ENCODE measurements at regions not wholly inside any gene's neighbourhood (a gene's known extent, or its start where the extent isn't known, plus 50 kb on each side); places are given as distances from the start of the nearest gene placed in this dataset.

- H4K8ac ChIP-seq (ENCODE audit: low read depth, low read length) = no peak overlapping the region
- H2BK5ac ChIP-seq (ENCODE audit: low read depth, low read length, poor library complexity) = no peak overlapping the region
- H2BK12ac ChIP-seq (ENCODE audit: low read length) = no peak overlapping the region
- no peak overlapping the region for H3K23ac ChIP-seq (ENCODE audit: low read length)
- WGBS (ENCODE audit: extremely low coverage, insufficient coverage, insufficient read length) = no CpG with 5 or more reads among the region's 2 CpGs
- no peak overlapping the region for H3K27ac ChIP-seq (ENCODE audit: low read depth, low read length)
- H3K4me1 ChIP-seq (ENCODE audit: control insufficient read depth in 1 of 2, insufficient read depth in 2 of 2, low read length in 2 of 2) = no peaks in the 10 kb centered on the region
- H3K4ac ChIP-seq (ENCODE audit: low read depth, low read length) = no peak overlapping the region
- H3K4me2 ChIP-seq (ENCODE audit: low read length) = no peak overlapping the region
- H2AFZ ChIP-seq (ENCODE audit: insufficient read depth, low read length, poor library complexity) = no peak overlapping the region
- H3K9ac ChIP-seq (ENCODE audit: low read length) = no peak overlapping the region
- DNase-seq = peak; percentile 59 to 84
- no peaks in the 10 kb centered on the region for H3K79me2 ChIP-seq (ENCODE audit: control insufficient read depth, insufficient read depth, low read length, poor library complexity)
- no peak overlapping the region for H4K91ac ChIP-seq (ENCODE audit: low read depth, low read length)
- H2AK5ac ChIP-seq (ENCODE audit: low read length) = no peak overlapping the region
- no peak overlapping the region for H3K18ac ChIP-seq (ENCODE audit: low read length)
- H3K9me3 ChIP-seq (ENCODE audit: insufficient read depth, low read depth, low read length) = no peaks in the 10 kb centered on the region
- no peak overlapping the region for H2BK120ac ChIP-seq (ENCODE audit: insufficient read depth, low read length, poor library complexity)
- no peaks in the 10 kb centered on the region for H3K36me3 ChIP-seq (ENCODE audit: control insufficient read depth in 1 of 2, insufficient read depth in 2 of 2, low read length in 2 of 2)
- H4K12ac ChIP-seq (ENCODE audit: low read depth, low read length) = no peak overlapping the region
- H3K27me3 ChIP-seq (ENCODE audit: insufficient read depth, low read length) = no peaks in the 10 kb centered on the region
- no peaks in the 10 kb centered on the region for H3K79me1 ChIP-seq (ENCODE audit: low read length)
- H3K14ac ChIP-seq (ENCODE audit: low read length) = no peak overlapping the region
- no peak overlapping the region for H3K4me3 ChIP-seq (ENCODE audit: low read depth, low read length)
Measured at GRCh38 chr1:65514041-65514440, 93.6 kb downstream of the LEPR start.

- no peak overlapping the region for H3K4me3 ChIP-seq (ENCODE audit: low read depth, low read length)
- no peak overlapping the region for H3K27ac ChIP-seq (ENCODE audit: low read depth, low read length)
- H3K4me2 ChIP-seq (ENCODE audit: low read length) = peak overlapping the region; percentile 98
- no peak overlapping the region for H3K14ac ChIP-seq (ENCODE audit: low read length)
- no peak overlapping the region for H3K23ac ChIP-seq (ENCODE audit: low read length)
- H3K9ac ChIP-seq (ENCODE audit: low read length) = no peak overlapping the region
- H3K9me3 ChIP-seq (ENCODE audit: insufficient read depth, low read depth, low read length) = no peaks in the 10 kb centered on the region
- no peak overlapping the region for H3K4ac ChIP-seq (ENCODE audit: low read depth, low read length)
- peaks cover 3 to 7% of the 10 kb centered on the region in 2 experiments for H3K4me1 ChIP-seq (ENCODE audit: control insufficient read depth in 1 of 2, insufficient read depth in 2 of 2, low read length in 2 of 2)
- H3K79me2 ChIP-seq (ENCODE audit: control insufficient read depth, insufficient read depth, low read length, poor library complexity) = no peaks in the 10 kb centered on the region
- H2BK5ac ChIP-seq (ENCODE audit: low read depth, low read length, poor library complexity) = no peak overlapping the region
- H2BK12ac ChIP-seq (ENCODE audit: low read length) = no peak overlapping the region
- no peak overlapping the region for H2AK5ac ChIP-seq (ENCODE audit: low read length)
- H3K36me3 ChIP-seq (ENCODE audit: control insufficient read depth in 1 of 2, insufficient read depth in 2 of 2, low read length in 2 of 2) = no peaks in the 10 kb centered on the region
- no peak overlapping the region for H4K12ac ChIP-seq (ENCODE audit: low read depth, low read length)
- WGBS (ENCODE audit: extremely low coverage, insufficient coverage, insufficient read length) = no CpG with 5 or more reads among the region's 5 CpGs
- peak; percentile 25 to 70 for DNase-seq
- H2BK120ac ChIP-seq (ENCODE audit: insufficient read depth, low read length, poor library complexity) = no peak overlapping the region
- peaks cover 20% of the 10 kb centered on the region for H3K27me3 ChIP-seq (ENCODE audit: insufficient read depth, low read length)
- no peak overlapping the region for H3K18ac ChIP-seq (ENCODE audit: low read length)
- no peak overlapping the region for H2AFZ ChIP-seq (ENCODE audit: insufficient read depth, low read length, poor library complexity)
- H4K8ac ChIP-seq (ENCODE audit: low read depth, low read length) = no peak overlapping the region
- no peaks in the 10 kb centered on the region for H3K79me1 ChIP-seq (ENCODE audit: low read length)
- no peak overlapping the region for H4K91ac ChIP-seq (ENCODE audit: low read depth, low read length)
Measured at GRCh38 chr1:65524931-65525265, 104.4 kb downstream of the LEPR start.

GRCh38 chr1:65525266-65526048 is 105.0 kb downstream of the LEPR start:
- no CpG with 5 or more reads among the region's 87 CpGs for WGBS (ENCODE audit: extremely low coverage, insufficient coverage, insufficient read length)
- H2BK5ac ChIP-seq (ENCODE audit: low read depth, low read length, poor library complexity) = no peak overlapping the region
- H3K14ac ChIP-seq (ENCODE audit: low read length) = no peak overlapping the region
- peaks cover 20% of the 10 kb centered on the region for H3K27me3 ChIP-seq (ENCODE audit: insufficient read depth, low read length)
- no peak overlapping the region for H4K91ac ChIP-seq (ENCODE audit: low read depth, low read length)
- peak overlapping the region; percentile 56 for H3K4me3 ChIP-seq (ENCODE audit: low read depth, low read length)
- DNase-seq = no peak
- no peaks in the 10 kb centered on the region for H3K79me2 ChIP-seq (ENCODE audit: control insufficient read depth, insufficient read depth, low read length, poor library complexity)
- H2AFZ ChIP-seq (ENCODE audit: insufficient read depth, low read length, poor library complexity) = no peak overlapping the region
- H3K4me2 ChIP-seq (ENCODE audit: low read length) = peak overlapping the region; percentile 98
- no peak overlapping the region for H3K23ac ChIP-seq (ENCODE audit: low read length)
- H4K12ac ChIP-seq (ENCODE audit: low read depth, low read length) = no peak overlapping the region
- H3K4ac ChIP-seq (ENCODE audit: low read depth, low read length) = no peak overlapping the region
- no peak overlapping the region for H2BK12ac ChIP-seq (ENCODE audit: low read length)
- no peak overlapping the region for H3K27ac ChIP-seq (ENCODE audit: low read depth, low read length)
- H3K9ac ChIP-seq (ENCODE audit: low read length) = no peak overlapping the region
- H4K8ac ChIP-seq (ENCODE audit: low read depth, low read length) = no peak overlapping the region
- H3K18ac ChIP-seq (ENCODE audit: low read length) = no peak overlapping the region
- peaks cover 3 to 7% of the 10 kb centered on the region in 2 experiments for H3K4me1 ChIP-seq (ENCODE audit: control insufficient read depth in 1 of 2, insufficient read depth in 2 of 2, low read length in 2 of 2)
- H3K79me1 ChIP-seq (ENCODE audit: low read length) = no peaks in the 10 kb centered on the region
- H2AK5ac ChIP-seq (ENCODE audit: low read length) = no peak overlapping the region
- no peak overlapping the region for H2BK120ac ChIP-seq (ENCODE audit: insufficient read depth, low read length, poor library complexity)
- H3K36me3 ChIP-seq (ENCODE audit: control insufficient read depth in 1 of 2, insufficient read depth in 2 of 2, low read length in 2 of 2) = no peaks in the 10 kb centered on the region
- no peaks in the 10 kb centered on the region for H3K9me3 ChIP-seq (ENCODE audit: insufficient read depth, low read depth, low read length)

- H3K4me2 ChIP-seq (ENCODE audit: low read length) = peak overlapping the region; percentile 98
- H3K4me3 ChIP-seq (ENCODE audit: low read depth, low read length) = peak overlapping the region; percentile 56
- H2AK5ac ChIP-seq (ENCODE audit: low read length) = no peak overlapping the region
- no peak overlapping the region for H2AFZ ChIP-seq (ENCODE audit: insufficient read depth, low read length, poor library complexity)
- H3K27me3 ChIP-seq (ENCODE audit: insufficient read depth, low read length) = peaks cover 20% of the 10 kb centered on the region
- no peak overlapping the region for H3K9ac ChIP-seq (ENCODE audit: low read length)
- H3K79me1 ChIP-seq (ENCODE audit: low read length) = no peaks in the 10 kb centered on the region
- no CpG with 5 or more reads among the region's 10 CpGs for WGBS (ENCODE audit: extremely low coverage, insufficient coverage, insufficient read length)
- no peak overlapping the region for H3K23ac ChIP-seq (ENCODE audit: low read length)
- H2BK5ac ChIP-seq (ENCODE audit: low read depth, low read length, poor library complexity) = no peak overlapping the region
- H3K4ac ChIP-seq (ENCODE audit: low read depth, low read length) = no peak overlapping the region
- H2BK120ac ChIP-seq (ENCODE audit: insufficient read depth, low read length, poor library complexity) = no peak overlapping the region
- no peak overlapping the region for H4K91ac ChIP-seq (ENCODE audit: low read depth, low read length)
- H2BK12ac ChIP-seq (ENCODE audit: low read length) = no peak overlapping the region
- H4K12ac ChIP-seq (ENCODE audit: low read depth, low read length) = no peak overlapping the region
- H3K18ac ChIP-seq (ENCODE audit: low read length) = no peak overlapping the region
- H3K27ac ChIP-seq (ENCODE audit: low read depth, low read length) = no peak overlapping the region
- H3K9me3 ChIP-seq (ENCODE audit: insufficient read depth, low read depth, low read length) = no peaks in the 10 kb centered on the region
- no peak overlapping the region for H3K14ac ChIP-seq (ENCODE audit: low read length)
- no peaks in the 10 kb centered on the region for H3K79me2 ChIP-seq (ENCODE audit: control insufficient read depth, insufficient read depth, low read length, poor library complexity)
- no peaks in the 10 kb centered on the region for H3K36me3 ChIP-seq (ENCODE audit: control insufficient read depth in 1 of 2, insufficient read depth in 2 of 2, low read length in 2 of 2)
- peaks cover 3 to 7% of the 10 kb centered on the region in 2 experiments for H3K4me1 ChIP-seq (ENCODE audit: control insufficient read depth in 1 of 2, insufficient read depth in 2 of 2, low read length in 2 of 2)
- no peak overlapping the region for H4K8ac ChIP-seq (ENCODE audit: low read depth, low read length)
- DNase-seq = no peak
Measured at GRCh38 chr1:65526049-65526556, 105.6 kb downstream of the LEPR start.
